IPS-NIHi7 (cell line): ENCODE measurements at regions not wholly inside any gene's neighbourhood (a gene's known extent, or its start where the extent isn't known, plus 50 kb on each side); places are given as distances from the start of the nearest gene placed in this dataset.
"Not testable (repeated sequence)": the region's sequence is repeated elsewhere in the genome, so short reads cannot be mapped to it uniquely, and the experiment has no call there.

Experiments
- DNase-seq: peaks from one replicate; pipeline ENCODE4 v3.0.0; 2012; ENCODE audit warnings: mixed read lengths; ENCODE audit errors: extremely low spot score

DNA sequence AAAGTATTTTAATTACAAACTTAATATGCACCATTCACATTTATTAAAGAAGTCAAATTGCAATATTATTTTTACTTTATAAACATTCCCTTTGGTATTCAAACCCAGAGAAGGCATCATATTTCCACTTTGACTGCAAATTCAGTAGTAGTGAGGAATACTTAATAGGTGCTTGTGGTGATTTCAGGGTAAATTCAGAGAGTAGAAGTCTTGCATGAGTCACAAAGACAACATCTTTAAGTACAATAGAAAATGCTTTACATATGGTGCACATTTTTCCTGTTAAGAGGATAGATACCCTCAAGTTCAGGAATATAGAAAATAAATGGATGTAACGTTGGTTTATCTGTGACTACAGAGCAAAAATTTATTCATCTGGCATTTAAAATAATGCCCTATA is 390.2 kb downstream of the TENT5A start:
- DNase-seq = no peak

DNA sequence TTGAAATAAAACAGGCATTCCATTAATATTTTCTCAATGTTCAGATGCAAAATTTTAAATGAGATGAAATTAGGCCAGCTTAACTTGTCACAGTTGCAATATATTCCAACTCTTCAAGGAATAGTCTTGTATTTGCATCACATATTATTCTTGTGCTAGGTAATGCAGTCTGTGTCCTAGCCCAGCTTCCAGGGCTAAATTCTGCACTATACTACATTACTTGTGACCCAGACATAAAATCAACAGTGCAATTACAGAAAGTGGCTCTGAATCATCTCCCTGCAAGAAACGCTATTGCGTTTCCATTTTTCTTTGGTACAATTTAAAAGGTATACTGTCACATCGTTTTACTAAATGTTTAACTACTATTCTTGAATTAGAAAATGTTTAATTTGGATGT is 399.2 kb downstream of the TENT5A start:
- no peak for DNase-seq

- DNase-seq = not testable (repeated sequence)
Measured at GRCh38 chr6:81344026-81344425, 408.5 kb downstream of the TENT5A start.

- no peak for DNase-seq
Measured at GRCh38 chr6:81340946-81341345, 411.5 kb downstream of the TENT5A start.

DNA sequence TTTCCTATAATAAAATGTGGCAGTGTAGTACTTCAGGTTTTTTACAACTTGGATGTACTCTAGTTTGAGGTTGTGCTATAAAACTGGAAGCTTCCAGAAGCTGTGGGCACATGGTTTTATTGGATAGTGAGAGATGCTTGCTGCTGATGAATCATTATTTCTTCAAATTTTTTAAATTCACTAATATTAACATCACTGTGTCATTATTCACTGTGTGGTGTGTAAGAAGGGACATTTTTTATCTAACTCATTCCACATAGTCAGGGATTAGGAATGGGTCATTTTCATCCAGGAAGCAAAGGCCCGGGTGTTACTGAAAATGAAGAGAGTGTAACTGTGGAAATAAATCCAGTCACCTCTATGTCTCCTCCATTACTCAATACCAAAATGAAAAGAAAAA is 421.0 kb downstream of the TENT5A start:
- DNase-seq = no peak

GRCh38 chr6:81328700-81329099 is 423.8 kb downstream of the TENT5A start:
- DNase-seq = no peak

- peak; percentile 7 for DNase-seq
Measured at GRCh38 chr6:81326881-81327561, 425.5 kb downstream of the TENT5A start.

DNA sequence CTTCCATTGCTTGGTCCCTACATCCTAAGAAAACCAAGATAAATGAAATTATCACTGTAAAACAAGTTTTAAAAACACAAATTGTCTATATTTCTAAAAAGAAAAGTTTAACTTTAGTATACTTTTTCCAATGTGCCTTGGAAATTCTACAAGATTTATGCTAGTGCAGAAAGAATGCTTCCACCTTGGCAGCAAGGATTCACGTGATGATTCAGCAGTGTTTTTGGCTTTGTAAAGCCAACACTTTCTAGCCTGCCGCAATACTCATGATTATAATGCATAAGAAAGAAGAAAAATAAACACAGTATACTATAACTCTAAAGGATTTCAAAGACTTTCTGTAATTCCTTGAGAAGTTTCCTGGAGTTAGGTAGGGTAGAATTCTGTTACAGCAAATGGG is 442.7 kb downstream of the TENT5A start:
- DNase-seq = no peak

- DNase-seq = no peak
Measured at GRCh38 chr6:81308577-81309279, 443.8 kb downstream of the TENT5A start.

DNA sequence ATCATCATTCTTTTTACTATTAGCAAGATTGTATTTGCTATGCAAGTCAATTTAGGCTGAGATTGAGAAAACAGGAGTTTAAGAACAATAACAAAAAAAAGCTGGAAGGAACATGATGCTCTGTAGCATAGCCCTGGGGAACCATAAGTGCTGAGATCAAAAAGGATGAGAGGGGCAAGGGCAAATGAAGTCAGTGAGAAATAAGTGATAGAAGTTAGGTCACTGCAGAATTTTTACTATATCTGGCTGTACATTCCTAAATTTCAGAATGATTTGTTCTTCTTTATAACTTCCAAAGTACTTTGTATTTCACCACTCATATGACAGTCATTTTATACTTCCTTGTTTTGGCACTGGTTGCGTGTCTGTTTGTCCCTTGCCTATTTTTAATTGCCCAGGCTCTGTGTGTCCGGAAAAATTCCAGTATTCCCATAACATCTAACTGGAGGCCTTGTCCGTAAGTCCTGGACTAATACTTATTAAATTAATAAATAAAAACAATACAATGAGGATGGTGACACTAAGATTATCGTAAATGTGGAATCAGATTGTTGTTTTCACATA is 444.7 kb downstream of the TENT5A start:
- no peak for DNase-seq

DNA sequence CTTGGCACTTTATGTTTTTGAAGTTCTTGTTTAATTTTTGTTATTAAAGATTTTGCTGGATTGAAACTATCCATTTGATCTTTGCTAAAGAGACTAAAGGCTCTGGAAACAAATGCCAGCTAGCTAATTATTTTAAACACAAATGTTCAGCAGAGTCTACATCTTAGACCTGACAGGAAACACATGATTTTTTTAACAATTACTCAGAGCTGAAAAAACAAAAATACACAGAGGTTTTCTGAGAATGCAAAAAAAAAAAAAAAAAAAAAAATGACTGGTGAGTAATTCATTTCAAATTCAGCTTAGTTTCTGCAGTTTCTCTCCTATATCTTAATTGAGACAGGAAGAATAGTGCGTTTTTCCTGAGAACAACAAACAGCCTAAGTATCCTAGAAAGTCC is 448.0 kb downstream of the TENT5A start:
- DNase-seq = no peak

- no peak for DNase-seq
Measured at GRCh38 chr6:81300961-81301360, 451.5 kb downstream of the TENT5A start.

- DNase-seq = no peak
Measured at GRCh38 chr6:81298751-81299150, 453.7 kb downstream of the TENT5A start.

DNA sequence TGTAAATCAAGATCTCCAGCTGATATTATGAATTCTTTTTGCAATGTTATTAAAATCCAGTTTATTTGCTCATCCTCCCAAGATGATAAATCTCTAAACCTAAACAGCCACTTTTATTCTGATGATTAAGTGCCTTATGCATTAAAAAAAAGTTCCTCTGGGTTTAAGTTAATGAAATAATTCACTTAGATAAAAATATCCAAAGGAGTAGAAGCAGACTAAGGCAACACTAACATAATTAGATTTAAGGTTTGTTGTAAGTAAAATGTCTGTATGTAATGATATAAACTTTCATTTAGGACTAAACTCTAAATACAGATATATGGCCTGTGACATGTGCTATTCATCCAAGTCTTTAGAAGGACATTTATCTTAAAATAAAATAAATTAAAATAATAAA is 457.2 kb downstream of the TENT5A start:
- DNase-seq = no peak

- no peak for DNase-seq
Measured at GRCh38 chr6:81293896-81294295, 458.6 kb downstream of the TENT5A start.

GRCh38 chr6:81289229-81289628 is 463.3 kb downstream of the TENT5A start:
- no peak for DNase-seq

- DNase-seq = no peak
Measured at GRCh38 chr6:81265106-81265505, 487.4 kb downstream of the TENT5A start.

- no peak for DNase-seq
Measured at GRCh38 chr6:81263531-81264168, 488.8 kb downstream of the TENT5A start.

DNA sequence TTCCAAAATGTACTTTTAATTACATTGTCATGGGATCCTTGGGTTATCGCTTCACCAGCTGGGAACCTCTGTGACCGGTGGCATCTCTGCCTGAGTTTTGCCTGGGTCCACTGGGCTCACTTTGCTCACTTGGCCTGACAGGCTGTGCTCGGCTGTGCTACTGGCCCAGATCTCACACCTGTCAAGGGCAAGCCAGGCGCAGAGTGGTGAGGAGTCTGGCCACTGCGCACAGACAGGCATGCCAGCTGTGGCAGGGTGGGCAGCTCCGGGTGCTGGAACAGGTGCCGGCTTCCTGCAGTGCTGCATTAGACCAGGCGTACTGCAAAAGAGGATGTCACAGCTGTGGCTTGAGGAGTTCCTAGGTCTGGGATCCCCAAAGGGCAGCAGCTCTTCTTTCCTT is 489.8 kb downstream of the TENT5A start:
- DNase-seq = no peak

DNA sequence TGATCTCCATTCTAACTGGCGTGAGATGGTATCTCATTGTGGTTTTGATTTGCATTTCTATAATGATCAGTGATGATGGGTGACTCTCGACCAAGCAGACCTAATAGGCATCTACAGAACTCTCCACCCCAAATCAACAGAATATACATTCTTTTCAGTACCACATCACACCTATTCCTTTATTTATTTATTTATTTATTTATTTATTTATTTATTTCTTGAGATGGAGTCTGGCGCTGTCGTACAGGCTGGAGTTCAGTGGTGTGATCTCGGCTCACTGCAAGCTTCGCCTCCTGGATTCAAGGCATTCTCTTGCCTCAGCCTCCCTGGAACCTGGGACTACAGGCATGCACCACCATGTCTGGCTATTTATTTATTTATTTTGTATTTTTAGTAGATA is 496.3 kb downstream of the TENT5A start:
- DNase-seq = not testable (repeated sequence)

- DNase-seq = no peak
Measured at GRCh38 chr6:81253821-81254220, 498.7 kb downstream of the TENT5A start.

DNA sequence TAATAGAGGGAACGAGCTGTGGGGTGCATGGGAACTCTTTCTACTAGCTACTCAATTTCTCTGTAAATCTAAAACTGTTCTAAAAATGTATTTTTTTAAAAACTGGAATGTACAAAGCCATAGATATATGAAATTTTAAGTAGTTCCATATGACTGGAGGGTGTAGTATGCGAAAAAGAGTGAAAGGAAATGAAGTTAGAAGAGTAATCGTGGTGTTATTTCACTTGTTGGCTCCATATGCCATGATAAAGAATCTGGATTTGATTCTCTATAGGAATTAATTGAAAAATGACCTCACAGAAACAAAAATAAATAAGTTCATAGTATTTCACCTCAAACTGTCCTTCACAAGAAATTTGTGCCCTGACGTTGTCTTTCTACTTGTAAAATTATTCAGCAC is 500.2 kb downstream of the TENT5A start:
- DNase-seq = no peak

- DNase-seq = no peak
Measured at GRCh38 chr6:81246200-81246599, 506.3 kb downstream of the TENT5A start.
